Activated CD4-positive, alpha-beta T cell treated with anti-CD3 and anti-CD28 coated beads, Interleukin-2, amount 10 ng/mL, durations not matched to agents 7 days and 5 days (primary cell): ENCODE measurements at regions not wholly inside any gene's neighbourhood (a gene's known extent, or its start where the extent isn't known, plus 50 kb on each side); places are given as distances from the start of the nearest gene placed in this dataset.
"Not testable (repeated sequence)": the region's sequence is repeated elsewhere in the genome, so short reads cannot be mapped to it uniquely, and the experiment has no call there.

ENCODE experiments used
- CTCF ChIA-PET: fragments of 350-600 bp; sonication (Branson Sonifier 250); formaldehyde crosslinking; loops from one replicate; lab custom pipeline; 2021; ENCODE audit warnings: antibody characterized with exemption; lab: Charles Lee
- POLR2A ChIA-PET: fragments of 350-600 bp; sonication (Branson Sonifier 250); formaldehyde crosslinking; loops from one replicate; lab custom pipeline; 2021; ENCODE audit warnings: antibody characterized with exemption; lab: Charles Lee
- DNase-seq: peaks from one replicate; pipeline ENCODE4 v3.0.0-alpha.2; 2020
- H3K27ac Mint-ChIP-seq: one replicate; pipeline ENCODE4 v1.8.0; 2021; ENCODE audit warnings: mild to moderate bottlenecking, moderate library complexity, mixed read lengths
- H3K27me3 Mint-ChIP-seq: one replicate; pipeline ENCODE4 v1.8.0; 2021; ENCODE audit warnings: mixed read lengths
- H3K36me3 Mint-ChIP-seq: one replicate; pipeline ENCODE4 v1.8.0; 2021; ENCODE audit warnings: low read depth, mixed read lengths
- H3K4me1 Mint-ChIP-seq: one replicate; pipeline ENCODE4 v1.8.0; 2021; ENCODE audit warnings: mixed read lengths
- H3K4me3 Mint-ChIP-seq: one replicate; pipeline ENCODE4 v1.8.0; 2021; ENCODE audit warnings: mild to moderate bottlenecking, moderate library complexity, mixed read lengths
- H3K9me3 Mint-ChIP-seq: one replicate; pipeline ENCODE4 v1.8.0; 2021; ENCODE audit warnings: mixed read lengths

DNA sequence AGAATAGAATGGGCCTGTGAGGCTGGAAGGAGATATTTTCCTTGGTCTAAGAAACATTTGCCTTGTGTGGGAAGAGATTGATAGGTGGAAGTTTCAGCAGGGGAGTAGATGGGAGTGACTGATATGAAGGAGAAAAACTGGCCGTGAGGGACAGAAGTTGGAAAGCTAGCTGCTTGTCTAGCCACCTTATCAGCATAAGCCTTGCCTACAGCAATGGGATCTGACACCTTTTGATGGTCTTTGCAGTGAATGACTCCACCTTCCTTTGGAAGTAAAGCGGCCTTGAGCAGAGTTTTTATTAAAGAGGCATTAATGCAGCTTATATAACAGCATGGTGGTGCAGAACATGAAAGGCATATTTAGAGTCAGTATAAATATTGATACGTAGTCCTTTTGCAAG is 120.1 kb upstream of the INTU start:
- H3K9me3 Mint-ChIP-seq, POLR2A ChIA-PET, H3K27me3 Mint-ChIP-seq: not testable (repeated sequence)

DNA sequence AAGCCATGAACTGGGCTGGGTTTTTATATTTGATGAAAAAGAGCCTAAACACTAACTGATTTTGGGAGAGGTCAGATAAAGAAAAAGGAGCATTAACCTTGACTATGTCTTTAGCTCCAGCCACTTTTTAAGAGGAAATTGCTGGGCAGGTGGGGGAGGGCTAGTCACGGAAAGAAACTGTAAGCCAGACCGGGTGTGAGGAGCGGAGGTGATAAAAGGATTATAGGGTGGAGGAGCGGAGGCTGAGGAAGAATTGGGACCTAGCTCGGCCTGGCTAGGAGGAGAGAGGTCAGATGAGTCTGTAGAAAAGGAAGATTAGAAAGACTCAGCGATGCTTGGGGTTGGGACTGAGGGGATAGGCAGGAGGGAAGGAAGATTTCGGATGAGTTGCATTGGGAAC is 117.5 kb upstream of the INTU start:
- CTCF ChIA-PET, POLR2A ChIA-PET: not testable (repeated sequence)

More for the DNA sequence above, 120.1 kb upstream of the INTU start:
- H3K27ac Mint-ChIP-seq, CTCF ChIA-PET, H3K4me3 Mint-ChIP-seq, H3K4me1 Mint-ChIP-seq, H3K36me3 Mint-ChIP-seq: not testable (repeated sequence)
- DNase-seq, result peak; percentile 6

DNA sequence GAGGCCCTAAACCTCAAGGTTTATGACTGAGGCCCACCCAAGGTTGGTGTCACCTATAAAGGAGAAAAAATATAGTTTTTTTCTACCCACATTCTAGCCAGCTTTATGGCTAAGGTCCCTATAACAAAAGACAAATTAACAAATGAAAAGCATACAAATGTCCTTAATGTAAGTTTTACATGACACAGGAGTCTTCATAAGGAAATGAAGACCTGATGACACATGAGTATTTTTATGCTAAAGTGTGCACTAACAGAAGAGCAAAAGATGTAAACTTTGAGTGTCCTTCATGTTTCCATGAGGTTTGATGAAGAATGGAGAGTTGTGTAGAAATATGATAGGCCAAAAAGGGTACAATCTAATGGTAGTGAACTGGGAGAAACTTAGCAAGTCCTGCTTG is 114.7 kb upstream of the INTU start:
- Mint-ChIP-seq H3K4me3 (no peak overlapping the region), H3K4me1 (no peaks in the 10 kb centered on the region), H3K36me3 (no peaks in the 10 kb centered on the region), H3K27me3 (no peaks in the 10 kb centered on the region), H3K27ac (no peak overlapping the region), H3K9me3 (no peaks in the 10 kb centered on the region)
- DNase-seq, result no peak
- POLR2A ChIA-PET, result no interaction called here
- CTCF ChIA-PET, result no interaction called here

More for the DNA sequence above, 117.5 kb upstream of the INTU start:
- not testable (repeated sequence) for H3K4me3 Mint-ChIP-seq, H3K27me3 Mint-ChIP-seq, H3K4me1 Mint-ChIP-seq, H3K36me3 Mint-ChIP-seq, H3K27ac Mint-ChIP-seq, H3K9me3 Mint-ChIP-seq, DNase-seq

DNA sequence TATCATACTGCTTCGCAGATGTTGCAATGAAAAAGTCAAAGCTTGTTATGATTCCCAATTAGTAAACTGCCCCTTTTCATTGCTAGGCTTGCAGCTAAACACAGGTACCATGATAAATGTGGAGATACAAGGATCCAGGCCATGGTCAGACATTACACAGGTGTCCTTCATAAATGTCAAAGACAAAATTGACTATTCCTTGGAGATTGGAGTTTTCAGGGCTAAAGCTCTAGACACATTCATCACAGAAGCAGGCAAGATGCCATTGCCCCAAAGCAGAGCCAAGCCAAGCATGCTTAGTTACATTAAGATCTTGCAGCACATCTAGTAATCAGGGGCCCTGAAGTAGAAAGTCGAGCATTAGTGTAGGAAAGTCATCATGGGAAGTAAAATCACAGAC is 111.3 kb upstream of the INTU start:
- no peak overlapping the region for H3K4me3 Mint-ChIP-seq
- H3K27ac Mint-ChIP-seq, result no peak overlapping the region
- POLR2A ChIA-PET, result no interaction called here
- no peaks in the 10 kb centered on the region for H3K36me3 Mint-ChIP-seq
- CTCF ChIA-PET, result no interaction called here
- no peak for DNase-seq
- no peaks in the 10 kb centered on the region for H3K9me3 Mint-ChIP-seq
- H3K4me1 Mint-ChIP-seq, result no peaks in the 10 kb centered on the region
- no peaks in the 10 kb centered on the region for H3K27me3 Mint-ChIP-seq

DNA sequence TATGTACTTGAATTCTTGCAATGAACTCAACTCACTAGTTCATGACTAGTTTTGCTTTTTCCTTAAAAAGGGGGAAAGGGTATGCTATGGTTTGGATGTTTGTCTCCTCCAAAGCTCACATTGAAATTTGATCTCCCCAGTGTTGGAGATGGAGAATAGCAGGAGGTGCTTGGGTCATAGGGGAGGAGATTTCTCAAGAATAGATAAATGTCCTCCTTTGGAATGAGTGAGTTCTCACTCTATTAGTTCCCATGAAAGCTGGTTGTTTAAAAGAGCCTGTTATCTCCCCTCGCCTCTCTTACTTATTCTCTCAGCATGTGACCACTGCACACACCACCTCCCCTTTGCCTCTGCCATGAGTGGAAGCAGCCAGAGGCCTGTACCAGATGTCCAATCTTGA is 109.4 kb upstream of the INTU start:
- H3K36me3 Mint-ChIP-seq, result no peaks in the 10 kb centered on the region
- no peak for DNase-seq
- no peaks in the 10 kb centered on the region for H3K9me3 Mint-ChIP-seq
- no peak overlapping the region for H3K27ac Mint-ChIP-seq
- no peaks in the 10 kb centered on the region for H3K4me1 Mint-ChIP-seq
- POLR2A ChIA-PET, result no interaction called here
- H3K27me3 Mint-ChIP-seq, result no peaks in the 10 kb centered on the region
- no peak overlapping the region for H3K4me3 Mint-ChIP-seq
- CTCF ChIA-PET, result no interaction called here

DNA sequence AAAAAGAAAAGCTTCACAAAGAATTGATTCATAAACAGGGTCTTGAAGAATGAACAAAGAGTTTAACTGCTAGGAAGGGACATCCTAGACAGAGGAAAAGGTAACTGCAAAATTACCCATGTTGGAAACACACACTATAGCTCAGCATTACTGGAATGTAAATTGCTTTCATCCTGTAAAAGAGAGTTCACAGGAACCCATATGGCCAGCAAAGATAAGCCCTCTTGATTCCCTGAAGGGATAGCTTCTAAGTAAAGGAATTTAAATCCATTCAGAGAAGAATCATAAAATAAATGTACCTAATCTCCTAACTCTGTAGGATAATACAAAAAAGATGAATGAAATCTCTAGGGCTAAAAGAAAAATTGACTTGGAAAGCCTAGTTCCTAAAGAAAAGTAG is 107.1 kb upstream of the INTU start:
- no peak overlapping the region for H3K4me3 Mint-ChIP-seq
- DNase-seq, result no peak
- ChIA-PET POLR2A (no interaction called here), CTCF (no interaction called here)
- no peak overlapping the region for H3K27ac Mint-ChIP-seq
- no peaks in the 10 kb centered on the region for H3K36me3 Mint-ChIP-seq
- H3K27me3 Mint-ChIP-seq, result no peaks in the 10 kb centered on the region
- no peaks in the 10 kb centered on the region for H3K4me1 Mint-ChIP-seq
- H3K9me3 Mint-ChIP-seq, result no peaks in the 10 kb centered on the region

DNA sequence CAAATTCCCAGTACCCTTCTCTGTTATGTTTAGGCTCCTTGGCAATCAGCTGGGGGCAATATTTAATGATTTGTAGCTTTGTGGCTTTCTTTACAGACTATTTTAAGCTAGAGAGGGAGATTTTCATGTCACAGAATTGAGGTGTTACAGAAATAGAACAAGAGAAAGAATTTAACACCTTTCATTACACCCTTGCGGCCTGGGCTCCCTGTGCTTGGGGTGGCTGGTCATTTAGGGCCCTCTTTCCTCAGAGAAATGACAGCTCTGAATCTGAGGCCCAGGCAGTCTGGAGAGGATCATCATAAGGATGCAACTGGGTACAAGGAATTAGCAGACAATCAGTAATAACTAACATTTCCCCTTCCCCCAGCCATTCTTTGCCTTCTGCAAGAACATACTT is 104.5 kb upstream of the INTU start:
- H3K27ac Mint-ChIP-seq, result no peak overlapping the region
- no peak overlapping the region for H3K4me3 Mint-ChIP-seq
- DNase-seq, result no peak
- no peaks in the 10 kb centered on the region for H3K4me1 Mint-ChIP-seq
- H3K27me3 Mint-ChIP-seq, result no peaks in the 10 kb centered on the region
- H3K36me3 Mint-ChIP-seq, result no peaks in the 10 kb centered on the region
- no peaks in the 10 kb centered on the region for H3K9me3 Mint-ChIP-seq
- ChIA-PET CTCF (no interaction called here), POLR2A (no interaction called here)

DNA sequence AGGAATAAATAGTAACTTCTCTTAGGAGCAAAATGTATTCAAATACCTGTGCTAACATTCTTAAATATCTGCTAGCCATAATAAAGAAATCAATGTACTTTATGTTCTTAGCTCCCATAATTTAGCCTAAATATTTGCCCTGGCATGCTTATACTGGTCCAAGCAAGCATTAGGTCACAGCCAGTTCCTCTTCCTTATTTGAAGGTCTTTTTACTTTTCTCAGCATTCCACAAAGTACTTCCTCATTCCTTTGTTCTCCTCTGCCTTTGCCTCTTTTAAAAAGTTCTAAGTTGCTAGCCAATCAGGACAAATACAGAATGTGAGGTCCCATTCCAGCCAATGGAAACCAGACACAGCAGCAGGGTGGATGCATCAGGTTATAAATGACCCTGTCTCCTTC is 102.9 kb upstream of the INTU start:
- H3K36me3 Mint-ChIP-seq, H3K9me3 Mint-ChIP-seq, CTCF ChIA-PET, H3K4me3 Mint-ChIP-seq, H3K27ac Mint-ChIP-seq, POLR2A ChIA-PET, H3K4me1 Mint-ChIP-seq, DNase-seq, H3K27me3 Mint-ChIP-seq: not testable (repeated sequence)

DNA sequence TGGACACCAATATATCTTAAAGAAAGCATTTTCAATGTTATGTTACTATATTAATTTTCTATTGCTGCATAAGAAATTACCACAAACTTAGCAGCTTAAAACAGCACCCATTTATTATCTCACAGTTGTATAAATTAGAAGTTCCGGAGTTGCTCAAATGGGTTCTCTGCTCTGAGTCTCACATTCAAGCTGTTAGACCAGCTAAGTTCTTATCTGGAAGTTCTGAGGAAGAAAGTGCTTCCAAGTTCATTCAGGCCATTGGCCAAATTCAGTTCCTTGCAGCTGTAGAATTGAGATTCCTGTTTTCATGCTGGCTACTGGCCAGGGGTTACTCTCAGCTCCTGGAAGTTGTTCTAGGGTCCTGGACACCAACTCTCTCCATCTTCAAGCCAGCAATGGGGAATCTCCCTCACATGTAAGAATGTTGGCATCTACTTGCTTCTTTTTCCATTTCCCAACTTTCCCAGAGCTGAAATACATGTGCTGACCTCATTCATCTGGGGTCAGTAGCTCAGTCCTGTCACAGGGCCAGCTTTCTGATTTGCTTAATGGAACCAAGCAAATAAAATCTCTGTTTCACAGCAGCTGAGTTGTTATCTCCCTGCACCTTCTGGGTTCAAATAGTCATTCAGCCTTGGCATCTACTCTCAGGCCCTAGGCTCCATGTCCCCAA is 99.6 kb upstream of the INTU start:
- no peak overlapping the region for H3K27ac Mint-ChIP-seq
- no peak overlapping the region for H3K4me3 Mint-ChIP-seq
- no peaks in the 10 kb centered on the region for H3K27me3 Mint-ChIP-seq
- ChIA-PET CTCF (no interaction called here), POLR2A (no interaction called here)
- no peaks in the 10 kb centered on the region for H3K4me1 Mint-ChIP-seq
- no peaks in the 10 kb centered on the region for H3K36me3 Mint-ChIP-seq
- no peak for DNase-seq
- no peaks in the 10 kb centered on the region for H3K9me3 Mint-ChIP-seq

DNA sequence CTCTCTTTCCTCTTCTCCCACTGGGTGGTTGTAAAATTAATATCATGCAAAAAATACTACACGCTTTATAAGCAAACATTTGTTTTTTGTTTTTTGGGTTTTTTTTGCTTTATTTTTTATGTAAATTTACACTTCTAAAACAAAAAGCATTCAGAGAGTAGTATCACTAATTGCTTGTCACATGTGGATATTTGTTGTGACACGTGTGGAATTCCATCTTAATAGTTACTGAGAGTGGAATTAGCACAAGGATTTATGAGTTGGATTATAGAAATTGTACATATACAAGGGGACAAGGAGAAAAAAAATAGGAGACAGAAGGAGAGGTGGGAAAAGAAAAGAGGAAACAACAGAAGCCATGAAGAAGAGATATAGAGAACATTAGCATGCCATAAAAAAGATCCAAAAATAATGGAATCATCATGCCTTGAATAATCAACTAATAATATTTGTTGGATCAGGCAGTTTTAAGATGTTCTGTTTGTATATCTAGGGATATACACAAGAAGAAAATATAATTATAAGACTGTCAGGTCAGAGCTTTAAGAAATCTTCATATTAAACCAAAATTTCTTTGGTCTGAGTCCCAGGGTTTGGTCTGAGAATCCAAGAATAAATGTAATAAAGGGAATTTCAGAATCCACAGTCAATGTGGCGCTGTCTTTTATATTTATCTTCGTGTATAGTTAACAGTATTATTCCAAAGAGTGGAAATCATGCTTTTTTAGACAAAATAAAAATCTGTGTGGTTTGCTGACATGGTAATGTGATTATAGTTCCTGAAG is 98.5 kb upstream of the INTU start:
- POLR2A ChIA-PET, result no interaction called here
- no peak for DNase-seq
- no peaks in the 10 kb centered on the region for H3K27me3 Mint-ChIP-seq
- no peaks in the 10 kb centered on the region for H3K9me3 Mint-ChIP-seq
- H3K4me1 Mint-ChIP-seq, result peaks cover 1% of the 10 kb centered on the region
- no peaks in the 10 kb centered on the region for H3K36me3 Mint-ChIP-seq
- H3K27ac Mint-ChIP-seq, result no peak overlapping the region
- no peak overlapping the region for H3K4me3 Mint-ChIP-seq
- CTCF ChIA-PET, result no interaction called here

DNA sequence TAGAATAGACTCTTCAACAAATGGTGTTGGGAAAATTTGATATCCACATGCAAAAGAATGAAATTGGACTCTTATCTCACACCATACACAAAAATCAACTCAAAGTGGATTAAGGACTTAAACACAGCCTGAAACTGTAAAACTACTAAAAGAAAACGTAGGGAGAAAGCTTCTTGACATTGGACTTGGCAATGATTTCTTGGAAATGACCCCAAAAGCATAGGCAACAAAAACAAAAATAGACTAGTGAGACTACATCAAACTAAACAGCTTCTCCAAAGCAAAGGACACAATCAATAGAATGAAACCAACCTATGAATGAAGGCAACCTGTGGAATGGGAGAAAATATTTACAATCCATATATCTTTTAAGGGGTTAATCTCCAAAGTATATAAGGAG is 94.7 kb upstream of the INTU start:
- Mint-ChIP-seq H3K4me1 (peaks cover 1% of the 10 kb centered on the region), H3K9me3 (no peaks in the 10 kb centered on the region), H3K27me3 (peaks cover 2% of the 10 kb centered on the region), H3K27ac (no peak overlapping the region), H3K4me3 (no peak overlapping the region), H3K36me3 (no peaks in the 10 kb centered on the region)
- no peak for DNase-seq
- ChIA-PET CTCF (interaction anchor here (0.7 kb wide), 1 partner anchor 1004 kb away, joined by 3 read pairs; no protein-coding TSS in a partner anchor), POLR2A (no interaction called here)

DNA sequence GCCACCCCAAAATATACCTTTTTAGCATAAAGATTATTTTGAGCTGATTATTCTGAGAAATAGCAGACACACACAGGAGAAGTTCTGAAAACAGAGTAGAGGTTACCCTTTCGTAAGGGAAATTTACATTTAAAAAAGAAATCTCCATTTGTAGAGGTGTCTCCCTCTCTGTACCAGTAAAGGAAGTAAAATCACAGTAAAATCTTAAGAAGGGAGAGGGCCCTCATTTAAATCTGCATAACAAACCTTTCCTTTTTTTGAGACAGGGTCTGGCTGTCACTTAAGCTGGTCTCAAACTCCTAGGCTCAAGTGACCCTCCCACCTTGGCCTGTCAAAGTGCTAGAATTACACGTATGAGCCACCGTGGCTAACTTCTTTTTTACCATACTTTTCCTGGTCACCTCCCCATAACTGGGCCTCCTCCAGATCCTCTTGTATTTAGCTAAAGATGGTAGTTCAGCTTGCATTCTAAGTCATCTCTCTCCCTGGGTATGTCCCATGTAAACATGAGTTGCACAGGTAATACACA is 92.2 kb upstream of the INTU start:
- Mint-ChIP-seq H3K4me3 (no peak overlapping the region), H3K36me3 (no peaks in the 10 kb centered on the region), H3K9me3 (no peaks in the 10 kb centered on the region), H3K4me1 (peaks cover 1% of the 10 kb centered on the region), H3K27me3 (peaks cover 2% of the 10 kb centered on the region), H3K27ac (no peak overlapping the region)
- ChIA-PET POLR2A (no interaction called here), CTCF (no interaction called here)
- DNase-seq, result no peak

DNA sequence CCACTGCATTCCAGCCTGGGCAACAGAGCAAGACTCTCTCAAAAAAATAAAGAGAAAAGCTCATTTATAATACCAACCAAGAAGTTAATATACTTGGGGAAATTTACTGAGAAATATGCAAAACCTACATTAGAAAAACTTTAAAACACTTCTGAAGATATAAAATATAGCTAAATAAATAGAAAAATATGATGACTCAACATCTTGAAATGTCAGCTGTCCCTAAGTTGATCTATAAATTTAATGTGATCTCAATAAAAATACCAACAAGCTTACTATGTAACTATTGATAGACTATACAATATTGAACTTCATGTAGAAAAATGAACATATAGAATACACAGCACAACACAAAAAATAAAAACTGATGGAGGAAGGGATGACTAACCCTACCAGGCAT is 87.5 kb upstream of the INTU start:
- Mint-ChIP-seq H3K4me3 (no peak overlapping the region), H3K36me3 (no peaks in the 10 kb centered on the region), H3K27me3 (peaks cover 2% of the 10 kb centered on the region), H3K27ac (no peak overlapping the region), H3K4me1 (no peaks in the 10 kb centered on the region), H3K9me3 (no peaks in the 10 kb centered on the region)
- ChIA-PET POLR2A (no interaction called here), CTCF (no interaction called here)
- DNase-seq, result no peak
